Activated naive CD8-positive, alpha-beta T cell (primary cell): ENCODE measurements at regions not wholly inside any gene's neighbourhood (a gene's known extent, or its start where the extent isn't known, plus 50 kb on each side); places are given as distances from the start of the nearest gene placed in this dataset.

ENCODE experiments used
- H3K27ac Mint-ChIP-seq: one replicate; pipeline ENCODE4 v1.8.0; 2021; ENCODE audit warnings: mixed read lengths
- H3K27me3 Mint-ChIP-seq: one replicate; pipeline ENCODE4 v1.8.0; 2021; ENCODE audit warnings: mixed read lengths
- H3K36me3 Mint-ChIP-seq: one replicate; pipeline ENCODE4 v1.8.0; 2021; ENCODE audit warnings: mixed read lengths
- H3K4me1 Mint-ChIP-seq: one replicate; pipeline ENCODE4 v1.8.0; 2021; ENCODE audit warnings: low read depth, mixed read lengths
- H3K4me3 Mint-ChIP-seq: one replicate; pipeline ENCODE4 v1.8.0; 2021; ENCODE audit warnings: mild to moderate bottlenecking, mixed read lengths
- H3K9me3 Mint-ChIP-seq: one replicate; pipeline ENCODE4 v1.8.0; 2021; ENCODE audit warnings: low read depth, mixed read lengths

DNA sequence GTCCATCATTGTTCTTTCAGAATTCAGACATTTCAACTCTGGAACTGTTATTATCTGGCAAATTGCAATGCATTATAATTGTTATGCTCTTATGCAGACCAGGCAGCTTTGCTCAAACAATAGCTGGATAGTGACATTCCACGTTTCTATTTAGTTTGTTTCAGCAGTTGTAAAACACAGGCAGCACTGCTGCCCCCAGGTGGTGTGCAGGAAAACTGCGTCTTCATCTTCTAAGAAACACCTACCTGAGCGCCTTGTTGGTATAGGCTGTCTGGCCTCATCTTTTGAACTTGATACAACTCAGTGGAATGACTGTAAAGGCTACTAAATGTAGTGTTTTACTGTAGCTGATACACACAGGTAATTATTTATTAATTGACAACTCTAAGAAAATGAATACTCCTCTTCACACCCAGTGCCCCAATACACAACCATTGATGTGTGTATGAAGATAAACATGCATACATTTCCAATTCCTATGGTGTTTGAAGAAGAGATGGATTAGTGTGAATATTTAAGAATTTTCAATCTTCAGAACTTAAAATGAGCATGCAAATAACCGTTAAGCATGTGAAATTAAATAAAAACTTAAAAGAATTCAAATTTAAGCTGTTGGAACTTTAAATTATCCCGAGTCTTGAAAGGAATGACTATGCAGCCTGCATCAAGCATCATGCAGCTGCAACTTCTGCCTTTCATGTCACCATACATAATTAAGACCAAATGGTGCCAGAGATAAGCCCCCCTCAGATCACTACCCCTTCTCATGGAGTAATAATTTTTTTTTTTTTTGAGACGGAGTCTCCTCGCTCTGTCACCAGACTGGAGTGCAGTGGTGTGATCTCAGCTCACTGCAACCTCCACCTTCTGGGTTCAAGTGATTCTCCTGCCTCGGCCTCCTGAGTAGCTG, 85.6 kb downstream of the CD8B2 start:
- H3K27ac Mint-ChIP-seq, result no peak overlapping the region
- no peak overlapping the region for H3K4me3 Mint-ChIP-seq
- no peaks in the 10 kb centered on the region for H3K36me3 Mint-ChIP-seq
- no peaks in the 10 kb centered on the region for H3K9me3 Mint-ChIP-seq
- peaks cover 3% of the 10 kb centered on the region for H3K27me3 Mint-ChIP-seq
- H3K4me1 Mint-ChIP-seq, result no peaks in the 10 kb centered on the region

DNA sequence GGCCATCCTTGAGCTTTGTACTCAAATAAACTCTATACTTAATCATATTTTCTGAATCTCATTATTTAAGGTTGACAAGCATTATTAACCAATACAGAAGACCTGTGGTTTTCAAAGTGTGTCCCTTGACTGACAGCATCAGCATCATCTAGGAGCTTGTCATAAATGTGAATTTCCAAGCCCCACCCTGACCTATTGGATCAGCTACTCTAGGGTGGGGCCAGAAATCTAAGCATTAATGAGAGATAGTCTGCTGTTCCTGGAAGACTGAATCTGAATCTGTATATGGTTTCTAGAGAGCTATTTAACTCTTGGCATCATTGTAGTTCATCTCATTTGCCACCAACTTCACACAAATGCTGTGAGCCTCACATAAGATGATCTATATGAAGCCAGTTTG, 86.6 kb downstream of the CD8B2 start:
- no peaks in the 10 kb centered on the region for H3K9me3 Mint-ChIP-seq
- H3K4me1 Mint-ChIP-seq, result no peaks in the 10 kb centered on the region
- no peak overlapping the region for H3K4me3 Mint-ChIP-seq
- peaks cover 12% of the 10 kb centered on the region for H3K27me3 Mint-ChIP-seq
- H3K27ac Mint-ChIP-seq, result no peak overlapping the region
- H3K36me3 Mint-ChIP-seq, result no peaks in the 10 kb centered on the region

DNA sequence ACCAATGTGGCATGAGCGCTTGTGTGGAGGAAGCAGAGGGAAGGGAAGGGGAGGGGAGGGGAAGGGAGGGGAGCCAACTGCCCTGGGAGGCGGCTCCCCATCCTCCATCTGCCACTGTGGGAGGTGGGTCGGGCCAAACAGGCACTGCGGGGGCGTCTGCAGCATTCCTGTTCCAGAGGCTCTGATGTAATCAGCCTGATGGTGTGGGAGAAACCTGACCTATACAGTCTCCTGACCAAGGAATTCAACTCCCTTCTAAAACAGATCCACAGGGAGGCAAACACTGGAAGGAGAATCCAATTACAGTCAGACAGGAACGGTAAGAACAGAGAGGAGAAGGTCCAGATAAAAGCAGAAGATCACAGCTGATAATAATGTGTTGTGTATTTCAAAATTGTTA, 88.8 kb downstream of the CD8B2 start:
- Mint-ChIP-seq H3K4me1 (peaks cover under 1% of the 10 kb centered on the region), H3K9me3 (no peaks in the 10 kb centered on the region), H3K27me3 (peaks cover 13% of the 10 kb centered on the region), H3K4me3 (no peak overlapping the region), H3K36me3 (no peaks in the 10 kb centered on the region), H3K27ac (no peak overlapping the region)

DNA sequence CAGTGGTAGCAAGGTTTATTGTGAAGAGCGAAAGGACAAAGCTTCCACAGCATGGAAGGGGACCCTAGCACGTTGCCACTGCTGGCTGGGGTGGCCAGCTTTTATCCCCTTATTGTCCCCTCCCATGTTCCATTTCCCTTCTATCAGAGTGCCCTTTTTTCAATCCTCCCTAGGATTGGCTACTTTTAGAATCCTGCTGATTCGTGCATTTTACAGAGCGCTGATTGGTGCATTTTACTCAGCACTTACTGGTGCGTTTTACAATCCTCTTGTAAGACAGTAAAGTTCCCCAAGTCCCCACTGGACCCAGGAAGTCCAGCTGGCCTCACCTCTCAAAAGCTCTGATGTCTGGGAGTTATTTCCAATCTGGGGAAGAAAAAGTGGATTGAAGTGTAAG, 90.1 kb downstream of the CD8B2 start:
- peaks cover 11% of the 10 kb centered on the region for H3K4me1 Mint-ChIP-seq
- H3K36me3 Mint-ChIP-seq, result no peaks in the 10 kb centered on the region
- no peaks in the 10 kb centered on the region for H3K9me3 Mint-ChIP-seq
- H3K4me3 Mint-ChIP-seq, result no peak overlapping the region
- H3K27me3 Mint-ChIP-seq, result peaks cover 15% of the 10 kb centered on the region
- H3K27ac Mint-ChIP-seq, result no peak overlapping the region

DNA sequence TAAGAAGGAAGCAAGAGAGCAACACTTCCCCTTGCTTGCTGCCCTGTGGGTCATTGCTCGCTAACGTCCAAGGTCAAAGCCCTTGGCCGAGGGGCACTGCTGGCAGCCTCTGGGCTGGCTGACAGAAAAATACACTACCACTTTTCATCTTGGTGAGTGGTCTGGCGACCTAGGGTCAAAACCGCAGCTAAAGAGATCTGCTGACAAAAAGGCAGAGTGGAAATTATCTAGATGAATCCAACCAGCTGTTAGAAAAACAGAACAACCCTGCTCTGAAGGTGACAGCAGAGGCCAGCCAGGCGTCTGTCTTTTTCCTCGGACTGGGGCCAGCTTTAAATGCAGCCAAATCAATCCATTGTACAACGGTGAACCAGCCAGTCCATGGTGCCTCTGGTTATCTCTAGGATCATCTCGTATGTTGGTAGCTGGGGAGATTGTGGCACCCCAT, 92.6 kb downstream of the CD8B2 start:
- peaks cover 20% of the 10 kb centered on the region for H3K27me3 Mint-ChIP-seq
- no peak overlapping the region for H3K4me3 Mint-ChIP-seq
- no peak overlapping the region for H3K27ac Mint-ChIP-seq
- H3K4me1 Mint-ChIP-seq, result peaks cover 16% of the 10 kb centered on the region
- H3K36me3 Mint-ChIP-seq, result no peaks in the 10 kb centered on the region
- H3K9me3 Mint-ChIP-seq, result no peaks in the 10 kb centered on the region

DNA sequence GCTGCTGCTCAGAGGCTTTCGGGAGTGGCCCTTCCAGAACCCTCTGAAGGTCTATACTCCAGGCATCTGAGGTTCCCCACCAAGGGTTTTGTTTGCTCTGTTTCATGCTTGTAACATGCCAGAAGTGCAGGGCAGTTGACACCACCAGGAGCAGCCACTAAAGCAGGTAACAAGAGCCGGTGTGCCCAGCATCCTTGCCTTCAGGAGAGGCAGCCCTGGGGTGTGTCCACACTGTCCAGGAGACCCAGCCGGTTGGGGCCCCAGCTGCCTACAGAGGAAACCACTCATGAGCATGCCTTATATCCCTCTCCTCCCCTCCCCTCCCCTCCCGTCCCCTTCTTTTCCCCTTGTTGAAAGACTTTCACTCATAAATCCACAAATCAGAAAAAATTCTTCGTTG, 93.1 kb downstream of the CD8B2 start:
- H3K9me3 Mint-ChIP-seq, result no peaks in the 10 kb centered on the region
- H3K36me3 Mint-ChIP-seq, result no peaks in the 10 kb centered on the region
- no peak overlapping the region for H3K27ac Mint-ChIP-seq
- H3K27me3 Mint-ChIP-seq, result peaks cover 20% of the 10 kb centered on the region
- peaks cover 16% of the 10 kb centered on the region for H3K4me1 Mint-ChIP-seq
- H3K4me3 Mint-ChIP-seq, result no peak overlapping the region

DNA sequence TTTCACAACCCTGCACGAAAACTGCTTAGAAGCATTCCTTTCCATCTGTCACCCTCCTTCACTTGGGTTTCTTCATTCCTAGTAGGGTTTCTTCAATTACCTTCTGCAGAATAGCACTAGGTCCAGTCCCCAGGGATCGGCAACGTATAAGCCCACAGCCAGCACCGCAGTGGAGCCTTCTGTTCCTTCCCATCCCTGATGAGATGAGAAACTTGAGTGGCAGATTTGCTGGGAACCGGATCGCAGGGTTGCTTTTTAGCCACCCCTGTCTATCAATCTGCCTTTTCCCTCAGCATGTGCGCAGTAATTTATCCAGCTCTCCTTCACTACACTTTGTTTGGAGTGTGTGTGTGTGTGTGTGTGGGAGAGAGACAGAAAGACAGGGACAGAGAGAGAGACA, 94.2 kb downstream of the CD8B2 start:
- peak overlapping the region; percentile 95 for H3K4me3 Mint-ChIP-seq
- H3K36me3 Mint-ChIP-seq, result no peaks in the 10 kb centered on the region
- H3K4me1 Mint-ChIP-seq, result peaks cover 16% of the 10 kb centered on the region
- peak overlapping the region; percentile 7 for H3K27ac Mint-ChIP-seq
- H3K9me3 Mint-ChIP-seq, result no peaks in the 10 kb centered on the region
- peaks cover 20% of the 10 kb centered on the region for H3K27me3 Mint-ChIP-seq

DNA sequence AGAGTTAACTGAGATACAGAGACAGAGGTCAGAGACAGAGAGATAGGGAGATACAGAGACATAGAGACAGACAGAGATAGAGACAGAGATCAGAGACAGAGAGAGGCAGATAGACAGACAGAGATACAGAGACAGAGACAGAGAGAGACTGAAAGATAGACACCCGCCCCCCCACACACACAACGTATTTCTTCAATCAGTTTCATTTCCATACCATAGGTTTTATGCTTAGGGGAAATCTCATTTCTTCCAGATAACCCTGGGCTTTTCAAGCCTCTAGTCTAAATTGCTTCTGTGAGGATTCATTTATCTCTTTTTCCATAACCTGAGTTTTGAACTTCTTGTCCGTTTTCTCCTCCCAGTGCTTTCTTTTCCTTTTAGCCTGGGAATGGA, 94.6 kb downstream of the CD8B2 start:
- H3K4me3 Mint-ChIP-seq, result peak overlapping the region; percentile 95
- peaks cover 20% of the 10 kb centered on the region for H3K27me3 Mint-ChIP-seq
- H3K4me1 Mint-ChIP-seq, result peaks cover 16% of the 10 kb centered on the region
- H3K36me3 Mint-ChIP-seq, result no peaks in the 10 kb centered on the region
- no peak overlapping the region for H3K27ac Mint-ChIP-seq
- no peaks in the 10 kb centered on the region for H3K9me3 Mint-ChIP-seq

DNA sequence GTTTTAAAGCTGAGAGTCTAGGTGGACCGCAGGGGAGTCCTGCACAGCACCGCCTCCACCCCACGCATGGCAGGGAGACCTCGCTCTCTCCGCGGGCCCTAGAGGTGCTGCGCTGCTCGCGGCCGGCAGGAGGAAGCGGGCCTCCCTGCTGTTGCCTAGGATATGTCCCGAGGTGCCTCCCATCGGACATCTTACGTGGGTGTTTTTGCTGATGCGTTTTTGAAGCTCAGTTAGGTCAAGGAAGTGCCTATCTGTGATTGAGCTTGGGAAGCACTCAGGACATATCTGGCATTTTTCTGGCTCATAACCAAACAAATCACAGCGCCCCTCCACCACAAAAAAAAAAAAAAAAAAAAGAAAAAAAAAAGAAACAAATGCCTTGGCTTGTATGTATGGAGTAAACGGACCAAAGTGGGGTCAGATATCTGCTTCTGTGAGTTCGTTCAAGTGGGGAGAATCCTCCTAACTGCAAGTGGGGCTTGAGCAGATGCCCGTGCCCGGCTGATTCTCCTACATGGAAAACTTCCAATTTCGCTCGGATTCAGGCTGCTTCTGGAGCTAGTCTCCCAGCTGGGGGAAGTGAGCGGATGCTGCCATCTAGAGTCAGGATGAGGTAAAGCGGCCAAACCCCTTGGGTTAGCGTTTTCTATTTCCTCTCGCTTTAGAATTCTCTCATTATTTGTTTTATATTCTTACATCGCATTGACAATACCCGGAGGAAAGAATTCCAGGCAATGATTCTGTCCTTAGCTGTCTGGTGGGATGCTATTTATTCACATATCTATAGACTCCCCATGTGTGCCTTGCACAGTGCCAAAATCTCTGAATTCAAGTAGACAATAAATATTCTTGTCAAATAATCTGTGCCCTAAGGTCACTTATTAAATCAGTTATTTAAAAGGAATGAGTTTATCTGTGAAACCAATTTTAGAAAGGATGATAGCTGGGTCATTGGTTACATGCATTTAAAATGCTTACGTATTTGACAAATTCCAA, 95.3 kb downstream of the CD8B2 start:
- Mint-ChIP-seq H3K9me3 (no peaks in the 10 kb centered on the region), H3K4me3 (peak overlapping the region; percentile 95), H3K27ac (peak overlapping the region; percentile 18), H3K36me3 (no peaks in the 10 kb centered on the region), H3K4me1 (peaks cover 16% of the 10 kb centered on the region), H3K27me3 (peaks cover 24% of the 10 kb centered on the region)

DNA sequence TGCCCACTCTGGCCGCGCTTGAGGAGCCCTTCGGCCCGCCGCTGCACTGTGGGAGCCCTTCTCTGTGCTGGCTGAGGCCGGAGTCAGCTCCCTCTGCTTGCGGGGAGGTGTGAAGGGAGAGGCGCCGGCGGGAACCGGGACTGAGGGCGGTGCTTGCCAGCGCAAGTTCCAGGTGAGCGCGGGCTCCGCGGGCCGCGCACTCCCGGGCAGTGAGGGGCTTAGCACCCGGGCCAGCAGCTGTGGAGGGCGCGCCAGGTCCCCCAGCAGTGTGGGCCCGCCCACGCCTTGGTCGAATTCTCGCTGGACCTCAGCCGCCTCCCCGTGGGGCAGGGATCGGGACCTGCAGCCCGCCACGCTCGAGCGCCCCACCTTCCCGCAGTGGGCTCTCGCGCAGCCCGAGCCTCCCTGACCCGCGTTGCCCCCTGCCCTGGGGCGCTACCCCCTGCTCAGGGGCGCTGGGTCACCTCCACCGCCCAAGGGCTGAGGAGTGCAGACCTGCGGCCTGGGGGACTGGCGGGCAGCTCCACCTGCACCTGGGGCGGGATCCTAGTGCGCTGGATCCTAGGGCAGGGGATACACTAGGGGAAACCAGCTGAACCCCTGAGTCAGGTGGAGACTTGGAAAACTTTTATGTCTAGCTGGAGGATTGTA, 97.3 kb downstream of the CD8B2 start:
- no peak overlapping the region for H3K27ac Mint-ChIP-seq
- no peak overlapping the region for H3K4me3 Mint-ChIP-seq
- peaks cover 16% of the 10 kb centered on the region for H3K4me1 Mint-ChIP-seq
- H3K27me3 Mint-ChIP-seq, result peaks cover 13% of the 10 kb centered on the region
- no peaks in the 10 kb centered on the region for H3K36me3 Mint-ChIP-seq
- H3K9me3 Mint-ChIP-seq, result no peaks in the 10 kb centered on the region

DNA sequence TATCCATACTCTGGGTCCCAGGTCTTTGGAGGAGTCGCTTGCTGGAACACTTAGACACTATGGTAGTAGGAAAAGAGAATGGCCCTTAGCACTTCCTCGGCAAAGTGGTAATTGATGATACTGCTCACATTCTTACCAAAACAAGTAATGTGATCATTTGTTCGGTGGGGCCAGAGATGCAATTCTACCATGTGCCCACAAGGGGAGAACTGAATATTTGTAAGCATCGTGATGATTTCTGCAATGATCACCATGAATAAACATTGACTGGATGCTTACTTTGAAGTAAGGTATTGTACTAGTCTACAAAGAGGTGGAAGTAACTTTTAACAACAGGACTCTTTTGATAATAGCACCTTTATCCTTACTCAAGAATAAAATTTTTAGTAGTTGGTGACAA, 109.7 kb downstream of the CD8B2 start:
- H3K27me3 Mint-ChIP-seq, result peaks cover 9% of the 10 kb centered on the region
- H3K4me3 Mint-ChIP-seq, result no peak overlapping the region
- H3K36me3 Mint-ChIP-seq, result no peaks in the 10 kb centered on the region
- H3K4me1 Mint-ChIP-seq, result no peaks in the 10 kb centered on the region
- no peaks in the 10 kb centered on the region for H3K9me3 Mint-ChIP-seq
- no peak overlapping the region for H3K27ac Mint-ChIP-seq

DNA sequence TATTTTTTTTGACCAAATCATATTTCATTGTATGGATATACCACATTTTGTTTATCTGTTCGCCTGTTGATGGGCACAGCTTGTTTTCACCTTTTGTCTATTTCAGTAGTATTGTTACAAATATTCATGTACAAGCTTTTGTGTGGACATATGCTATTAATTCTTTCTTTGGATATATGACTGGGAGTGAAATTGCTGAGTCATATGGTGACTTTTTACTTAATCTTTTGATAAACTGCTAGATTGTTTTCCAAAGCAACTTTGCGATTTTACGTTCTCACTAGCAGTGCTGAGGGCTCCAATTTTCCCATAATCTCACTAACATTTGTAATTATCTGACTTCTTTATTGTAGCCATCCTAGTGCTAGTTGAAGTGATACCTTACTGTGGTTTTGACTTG, 112.4 kb downstream of the CD8B2 start:
- Mint-ChIP-seq H3K36me3 (no peaks in the 10 kb centered on the region), H3K9me3 (no peaks in the 10 kb centered on the region), H3K4me1 (no peaks in the 10 kb centered on the region), H3K27me3 (peaks cover 11% of the 10 kb centered on the region), H3K27ac (no peak overlapping the region), H3K4me3 (no peak overlapping the region)

DNA sequence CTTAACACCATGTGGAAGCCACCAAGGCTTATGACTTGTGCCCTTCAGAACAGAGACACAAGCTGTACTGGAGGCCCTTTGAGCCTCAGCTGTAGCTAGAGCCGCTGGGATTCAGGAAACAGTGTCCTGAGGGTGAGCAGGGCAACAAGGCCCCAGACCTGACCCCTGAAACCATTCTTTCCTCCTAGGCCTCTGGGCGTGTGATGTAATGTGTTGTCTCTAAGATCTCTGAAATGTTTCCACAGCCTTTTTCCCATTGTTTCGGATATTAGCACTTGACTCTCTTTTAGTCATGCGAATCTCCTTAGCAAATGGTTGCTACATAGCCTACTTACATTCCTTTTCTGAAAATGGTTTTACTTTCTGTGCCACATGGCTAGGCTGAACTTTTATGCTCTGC, 114.9 kb downstream of the CD8B2 start:
- Mint-ChIP-seq H3K27me3 (peaks cover 13% of the 10 kb centered on the region), H3K4me1 (no peaks in the 10 kb centered on the region), H3K9me3 (no peaks in the 10 kb centered on the region), H3K36me3 (no peaks in the 10 kb centered on the region), H3K27ac (no peak overlapping the region), H3K4me3 (no peak overlapping the region)

DNA sequence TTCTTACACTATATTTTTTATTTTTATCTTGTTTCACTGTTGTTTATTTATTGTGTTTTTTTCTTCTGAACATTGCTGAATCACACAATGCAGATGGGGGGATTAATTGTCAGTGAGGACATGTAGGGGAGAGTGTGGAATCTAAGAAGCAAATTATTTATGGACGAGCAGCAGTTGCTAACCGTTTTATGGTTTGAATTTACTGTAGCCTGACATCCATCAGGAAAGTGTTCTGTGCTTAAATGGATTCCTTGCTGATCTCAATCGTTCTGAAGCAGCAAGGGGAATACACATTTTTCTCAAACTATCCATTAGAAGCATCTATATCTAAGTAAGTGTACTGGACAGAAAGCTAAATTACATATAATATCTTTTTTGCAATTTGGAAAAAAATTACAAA, 119.5 kb downstream of the CD8B2 start:
- Mint-ChIP-seq H3K4me3 (no peak overlapping the region), H3K27ac (no peak overlapping the region), H3K27me3 (peaks cover 8% of the 10 kb centered on the region), H3K36me3 (no peaks in the 10 kb centered on the region), H3K9me3 (no peaks in the 10 kb centered on the region), H3K4me1 (no peaks in the 10 kb centered on the region)

DNA sequence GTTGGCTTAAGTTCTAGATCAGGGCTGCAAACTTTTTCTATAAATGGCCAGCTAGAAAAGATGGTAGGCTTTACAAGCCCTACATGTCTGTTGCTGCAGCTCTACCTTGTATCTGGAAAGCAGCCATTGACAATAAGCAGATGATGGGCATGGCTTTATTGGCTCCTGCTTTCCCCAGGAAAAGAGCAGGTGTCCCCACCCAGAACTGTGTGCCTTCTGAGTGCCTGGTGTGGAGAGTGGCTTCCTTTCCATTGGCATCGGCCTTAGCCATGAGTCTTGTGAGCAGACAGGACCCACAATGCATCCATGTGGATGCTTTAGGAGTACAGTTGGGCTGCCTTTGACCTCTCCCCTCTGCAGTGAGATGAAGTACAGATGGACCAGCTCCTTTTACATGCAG, 120.2 kb downstream of the CD8B2 start:
- no peaks in the 10 kb centered on the region for H3K36me3 Mint-ChIP-seq
- H3K27ac Mint-ChIP-seq, result no peak overlapping the region
- no peak overlapping the region for H3K4me3 Mint-ChIP-seq
- H3K27me3 Mint-ChIP-seq, result peaks cover 14% of the 10 kb centered on the region
- H3K9me3 Mint-ChIP-seq, result no peaks in the 10 kb centered on the region
- H3K4me1 Mint-ChIP-seq, result no peaks in the 10 kb centered on the region
